ENCODE measurements at regions not wholly inside any gene's neighbourhood (a gene's known extent, or its start where the extent isn't known, plus 50 kb on each side); places are given as distances from the start of the nearest gene placed in this dataset.

DNA sequence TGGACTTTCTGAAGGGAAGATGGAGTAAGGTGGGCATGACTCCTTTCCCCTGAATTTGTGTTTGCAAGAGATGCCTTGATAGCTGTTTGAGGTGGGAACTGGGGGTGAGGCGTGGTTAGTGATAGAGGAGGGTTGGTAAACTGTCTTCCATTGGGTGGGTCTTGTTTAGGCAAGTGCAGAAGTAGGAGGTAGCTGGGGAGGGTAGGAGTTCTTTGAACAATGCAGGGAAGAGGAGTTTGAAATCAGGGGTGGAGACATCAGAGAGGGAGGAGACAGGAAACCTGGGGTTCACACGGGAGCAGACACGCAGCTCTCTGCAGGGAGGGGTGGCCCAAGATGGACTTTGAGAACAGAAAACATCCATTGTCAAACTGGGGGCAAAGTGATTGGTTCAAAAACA lies 267.1 kb downstream of the TSN start:
- H3K4me3 ChIP-seq (replicated peaks in 1 of 3; ENCODE audit: low read depth in 2 of 3, low read length in 3 of 3) = no peak overlapping the region
- H2AFZ ChIP-seq (ENCODE audit: insufficient read depth, low read depth, low read length, poor library complexity, severe bottlenecking) = no peak overlapping the region
- H3K4me1 ChIP-seq (ENCODE audit: control insufficient read depth in 1 of 2, insufficient read depth in 2 of 2, low read length in 2 of 2) = no peaks in the 10 kb centered on the region
- TF ChIP-seq, protein P1, sequence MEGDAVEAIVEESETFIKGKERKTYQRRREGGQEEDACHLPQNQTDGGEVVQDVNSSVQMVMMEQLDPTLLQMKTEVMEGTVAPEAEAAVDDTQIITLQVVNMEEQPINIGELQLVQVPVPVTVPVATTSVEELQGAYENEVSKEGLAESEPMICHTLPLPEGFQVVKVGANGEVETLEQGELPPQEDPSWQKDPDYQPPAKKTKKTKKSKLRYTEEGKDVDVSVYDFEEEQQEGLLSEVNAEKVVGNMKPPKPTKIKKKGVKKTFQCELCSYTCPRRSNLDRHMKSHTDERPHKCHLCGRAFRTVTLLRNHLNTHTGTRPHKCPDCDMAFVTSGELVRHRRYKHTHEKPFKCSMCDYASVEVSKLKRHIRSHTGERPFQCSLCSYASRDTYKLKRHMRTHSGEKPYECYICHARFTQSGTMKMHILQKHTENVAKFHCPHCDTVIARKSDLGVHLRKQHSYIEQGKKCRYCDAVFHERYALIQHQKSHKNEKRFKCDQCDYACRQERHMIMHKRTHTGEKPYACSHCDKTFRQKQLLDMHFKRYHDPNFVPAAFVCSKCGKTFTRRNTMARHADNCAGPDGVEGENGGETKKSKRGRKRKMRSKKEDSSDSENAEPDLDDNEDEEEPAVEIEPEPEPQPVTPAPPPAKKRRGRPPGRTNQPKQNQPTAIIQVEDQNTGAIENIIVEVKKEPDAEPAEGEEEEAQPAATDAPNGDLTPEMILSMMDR (IDR thresholded peaks at IDR 0.05) = no peak
- DNase-seq = no peak
- H3K4me3 Mint-ChIP-seq = no peak overlapping the region
- no peaks in the 10 kb centered on the region for H3K27me3 ChIP-seq (ENCODE audit: control insufficient read depth in 2 of 2, insufficient read depth in 2 of 2, low read length in 2 of 2)
- no peaks in the 10 kb centered on the region for H3K4me1 Mint-ChIP-seq
- intact Hi-C loops (cut with micrococcal nuclease) = no loop called here
- no peaks in the 10 kb centered on the region for H3K79me2 ChIP-seq (ENCODE audit: insufficient read depth, low read length)
- no peaks in the 10 kb centered on the region for H3K36me3 Mint-ChIP-seq
- H3K27me3 Mint-ChIP-seq (ENCODE audit: low read depth in 3 of 3) = peaks cover 2 to 6% (median 3%) of the 10 kb centered on the region in 3 donors
- H3K9me3 ChIP-seq (replicated peaks in 1 of 2; ENCODE audit: control insufficient read depth in 1 of 2, insufficient read depth in 1 of 2, low read length in 2 of 2) = no peaks in the 10 kb centered on the region
- H4K20me1 ChIP-seq (ENCODE audit: insufficient read depth, low read length) = no peaks in the 10 kb centered on the region
- H3K4me2 ChIP-seq (replicated peaks; ENCODE audit: extremely low read depth, low read length, poor library complexity, severe bottlenecking) = no peak overlapping the region
- no peak overlapping the region for H3K9ac ChIP-seq (ENCODE audit: insufficient read depth, low read length, poor library complexity, severe bottlenecking)
- no peak overlapping the region for H3K27ac Mint-ChIP-seq
- WGBS (ENCODE audit: insufficient coverage) = 55% methylated on average over 3 of the region's 3 CpGs
- H3K36me3 ChIP-seq (replicated peaks in 1 of 2; ENCODE audit: control insufficient read depth in 1 of 2, insufficient read depth in 2 of 2, low read length in 2 of 2) = no peaks in the 10 kb centered on the region
- peaks cover 0 to 3% (median 0%) of the 10 kb centered on the region in 7 donors for H3K9me3 Mint-ChIP-seq
- H3K27ac ChIP-seq (ENCODE audit: low read depth in 1 of 2, low read length in 2 of 2) = no peak overlapping the region

DNA sequence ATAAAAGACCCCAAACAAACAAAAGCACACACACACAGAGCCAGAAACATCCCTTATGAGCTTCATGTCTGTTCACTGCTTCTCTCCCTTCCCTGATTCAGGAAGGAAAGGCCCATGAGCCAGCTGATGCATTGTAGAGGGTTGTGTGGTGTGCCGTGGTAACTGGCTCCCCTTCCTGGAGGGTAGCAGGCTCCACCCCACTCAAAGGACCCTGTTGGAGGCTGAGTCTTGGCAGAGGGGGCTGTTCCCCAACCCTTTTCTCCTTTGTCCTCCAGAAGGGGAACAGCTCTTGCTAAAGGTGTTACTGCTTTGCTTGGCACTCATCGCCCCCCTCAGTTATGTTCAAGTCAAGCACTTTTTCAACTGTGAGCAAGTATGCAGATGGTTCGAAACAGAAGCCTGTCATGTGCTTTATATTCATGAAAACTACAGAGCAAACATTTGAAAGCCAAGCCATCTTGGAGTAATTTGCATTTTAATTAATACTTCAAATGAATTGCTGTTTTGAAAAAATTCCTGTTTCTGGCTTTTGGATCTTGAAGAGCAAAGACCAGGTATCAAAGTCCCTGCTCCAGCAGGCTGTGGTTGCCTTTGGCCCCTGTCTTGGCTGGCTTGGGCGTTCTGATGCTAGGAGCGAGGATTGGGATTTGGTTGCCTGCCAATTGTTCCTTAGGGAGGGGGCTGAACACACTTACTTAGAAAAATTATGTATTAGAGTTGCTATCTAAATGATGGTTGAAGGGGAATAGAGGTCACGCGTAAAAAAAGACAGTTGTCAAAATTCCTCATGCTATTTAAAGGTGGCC lies 267.8 kb downstream of the TSN start:
- Mint-ChIP-seq H3K27ac (no peak overlapping the region), H3K9me3 (peaks cover 0 to 3% (median 0%) of the 10 kb centered on the region in 7 donors), H3K4me3 (no peak overlapping the region), H3K4me1 (no peaks in the 10 kb centered on the region), H3K36me3 (no peaks in the 10 kb centered on the region), H3K27me3 (ENCODE audit: low read depth in 3 of 3) (peaks cover 2 to 6% (median 3%) of the 10 kb centered on the region in 3 donors)
- no peak overlapping the region for H3K9ac ChIP-seq (ENCODE audit: insufficient read depth, low read length, poor library complexity, severe bottlenecking)
- intact Hi-C loops (cut with micrococcal nuclease) = no loop called here
- no peak overlapping the region for H3K4me2 ChIP-seq (replicated peaks; ENCODE audit: extremely low read depth, low read length, poor library complexity, severe bottlenecking)
- no peaks in the 10 kb centered on the region for H4K20me1 ChIP-seq (ENCODE audit: insufficient read depth, low read length)
- H3K4me3 ChIP-seq (replicated peaks in 1 of 3; ENCODE audit: low read depth in 2 of 3, low read length in 3 of 3) = no peak overlapping the region
- WGBS (ENCODE audit: insufficient coverage) = no CpG with 5 or more reads among the region's 7 CpGs
- no peak for DNase-seq
- no peaks in the 10 kb centered on the region for H3K27me3 ChIP-seq (ENCODE audit: control insufficient read depth in 2 of 2, insufficient read depth in 2 of 2, low read length in 2 of 2)
- H3K36me3 ChIP-seq (replicated peaks in 1 of 2; ENCODE audit: control insufficient read depth in 1 of 2, insufficient read depth in 2 of 2, low read length in 2 of 2) = no peaks in the 10 kb centered on the region
- no peaks in the 10 kb centered on the region for H3K4me1 ChIP-seq (ENCODE audit: control insufficient read depth in 1 of 2, insufficient read depth in 2 of 2, low read length in 2 of 2)
- TF ChIP-seq, protein P1 (IDR thresholded peaks at IDR 0.05) = no peak
- no peaks in the 10 kb centered on the region for H3K9me3 ChIP-seq (replicated peaks in 1 of 2; ENCODE audit: control insufficient read depth in 1 of 2, insufficient read depth in 1 of 2, low read length in 2 of 2)
- no peak overlapping the region for H3K27ac ChIP-seq (ENCODE audit: low read depth in 1 of 2, low read length in 2 of 2)
- H2AFZ ChIP-seq (ENCODE audit: insufficient read depth, low read depth, low read length, poor library complexity, severe bottlenecking) = no peak overlapping the region
- no peaks in the 10 kb centered on the region for H3K79me2 ChIP-seq (ENCODE audit: insufficient read depth, low read length)
